D721Med (cell line): ENCODE measurements at regions not wholly inside any gene's neighbourhood (a gene's known extent, or its start where the extent isn't known, plus 50 kb on each side); places are given as distances from the start of the nearest gene placed in this dataset.

ENCODE experiments used
- DNase-seq: peaks from one replicate; pipeline ENCODE4 v3.0.0; 2011; ENCODE audit warnings: low spot score; ENCODE audit not compliant: insufficient read length
- FAIRE-seq: peaks from 2 replicates; lab custom pipeline; 2011; peaks lifted over from hg19 to GRCh38; lab: Jason Lieb, UNC
- TF ChIP-seq, protein P1 (sequence below): IDR thresholded peaks from 2 replicates; pipeline ENCODE4 v1.5.1; 2012; ENCODE audit warnings: mild to moderate bottlenecking, control low read depth; ENCODE audit not compliant: insufficient read depth; ENCODE audit errors: missing control alignments

- FAIRE-seq (no peak), DNase-seq (no peak)
- TF ChIP-seq, protein P1, sequence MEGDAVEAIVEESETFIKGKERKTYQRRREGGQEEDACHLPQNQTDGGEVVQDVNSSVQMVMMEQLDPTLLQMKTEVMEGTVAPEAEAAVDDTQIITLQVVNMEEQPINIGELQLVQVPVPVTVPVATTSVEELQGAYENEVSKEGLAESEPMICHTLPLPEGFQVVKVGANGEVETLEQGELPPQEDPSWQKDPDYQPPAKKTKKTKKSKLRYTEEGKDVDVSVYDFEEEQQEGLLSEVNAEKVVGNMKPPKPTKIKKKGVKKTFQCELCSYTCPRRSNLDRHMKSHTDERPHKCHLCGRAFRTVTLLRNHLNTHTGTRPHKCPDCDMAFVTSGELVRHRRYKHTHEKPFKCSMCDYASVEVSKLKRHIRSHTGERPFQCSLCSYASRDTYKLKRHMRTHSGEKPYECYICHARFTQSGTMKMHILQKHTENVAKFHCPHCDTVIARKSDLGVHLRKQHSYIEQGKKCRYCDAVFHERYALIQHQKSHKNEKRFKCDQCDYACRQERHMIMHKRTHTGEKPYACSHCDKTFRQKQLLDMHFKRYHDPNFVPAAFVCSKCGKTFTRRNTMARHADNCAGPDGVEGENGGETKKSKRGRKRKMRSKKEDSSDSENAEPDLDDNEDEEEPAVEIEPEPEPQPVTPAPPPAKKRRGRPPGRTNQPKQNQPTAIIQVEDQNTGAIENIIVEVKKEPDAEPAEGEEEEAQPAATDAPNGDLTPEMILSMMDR: no peak
Observed at GRCh38 chr1:4273747-4274146, 373.7 kb upstream of the C1orf174 start.

- no peak for FAIRE-seq
- DNase-seq: no peak
Observed at GRCh38 chr1:4275083-4275482, 375.0 kb upstream of the C1orf174 start.

GRCh38 chr1:4276238-4276637 is 376.2 kb upstream of the C1orf174 start:
- DNase-seq (no peak), FAIRE-seq (no peak)
- TF ChIP-seq, protein P1: no peak

More at GRCh38 chr1:4275083-4275482, 375.0 kb upstream of the C1orf174 start:
- TF ChIP-seq, protein P1: no peak

- DNase-seq: no peak
- TF ChIP-seq, protein P1: no peak
- no peak for FAIRE-seq
Observed at GRCh38 chr1:4277598-4277997, 376.8 kb upstream of the AJAP1 start.

DNA sequence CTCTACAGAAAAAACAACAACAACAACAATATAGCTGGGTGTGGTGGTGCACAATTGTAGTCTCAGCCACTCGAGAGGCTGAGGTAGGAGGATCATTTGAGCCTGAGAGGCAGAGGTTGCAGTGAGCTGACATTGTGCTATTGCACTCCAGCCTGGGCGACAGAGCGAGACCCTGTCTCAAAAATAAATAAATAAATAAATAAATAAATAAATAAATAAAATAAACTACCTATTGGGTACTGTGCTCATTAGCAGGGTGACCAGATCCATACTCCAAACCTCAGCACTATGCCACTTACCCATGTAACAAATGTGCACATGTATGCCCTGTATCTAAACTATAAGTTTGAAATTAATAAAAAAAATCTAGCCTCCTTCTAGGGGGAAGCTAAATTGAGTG is 369.4 kb upstream of the AJAP1 start:
- DNase-seq (no peak), FAIRE-seq (no peak)
- TF ChIP-seq, protein P1: no peak

GRCh38 chr1:4292861-4293260 is 361.5 kb upstream of the AJAP1 start:
- FAIRE-seq (no peak), DNase-seq (no peak)
- TF ChIP-seq, protein P1: no peak

DNA sequence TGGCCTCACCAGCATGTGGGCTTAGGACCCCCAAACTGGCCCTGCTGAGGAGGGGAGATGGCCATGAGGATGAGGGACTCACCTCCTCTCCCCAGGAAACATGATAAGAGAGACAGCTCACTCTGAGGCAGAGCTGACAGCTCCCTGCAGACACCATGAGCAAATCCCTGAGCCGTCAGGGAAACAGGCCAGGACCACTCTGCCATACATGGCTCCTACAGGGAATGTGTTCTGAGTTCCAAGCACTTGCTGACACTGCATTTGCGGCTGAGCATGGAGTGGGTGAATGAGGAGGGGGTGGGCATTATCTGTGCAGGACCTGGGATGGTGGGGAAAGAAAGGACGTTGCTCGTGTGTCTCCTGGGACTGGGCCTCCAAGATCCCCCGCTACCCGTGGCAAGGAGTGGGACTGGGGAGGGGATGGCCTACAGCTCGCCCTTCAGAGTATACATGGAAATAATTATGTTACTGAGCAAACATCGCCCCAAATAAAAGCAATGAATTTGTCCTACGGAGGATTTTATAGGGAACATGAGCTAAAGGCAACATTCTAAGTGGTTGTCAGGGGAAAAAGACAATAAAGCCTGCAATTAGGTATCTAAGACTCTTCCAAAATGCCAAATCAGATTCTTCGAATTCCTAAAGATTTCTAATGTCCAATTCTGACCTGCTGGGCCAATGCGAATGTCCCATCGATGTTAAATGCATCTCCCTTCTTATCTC is 355.9 kb upstream of the AJAP1 start:
- FAIRE-seq: no peak
- TF ChIP-seq, protein P1: no peak
- no peak for DNase-seq
